ENCODE measurements at regions not wholly inside any gene's neighbourhood (a gene's known extent, or its start where the extent isn't known, plus 50 kb on each side); places are given as distances from the start of the nearest gene placed in this dataset.
"Not testable (repeated sequence)": the region's sequence is repeated elsewhere in the genome, so short reads cannot be mapped to it uniquely, and the experiment has no call there.

GRCh38 chr6:141056945-141057625 lies 1075.6 kb upstream of the GJE1 start:
- no peak for DNase-seq

GRCh38 chr6:141050471-141050870 lies 1082.3 kb upstream of the GJE1 start:
- peak in 1 of 2 donors; percentile 17 for DNase-seq
- H3K27me3 ChIP-seq (ENCODE audit: control insufficient read depth, insufficient read depth, low read length): no peaks in the 10 kb centered on the region
- H3K36me3 ChIP-seq (ENCODE audit: control insufficient read depth, insufficient read depth, low read length): no peaks in the 10 kb centered on the region
- no peaks in the 10 kb centered on the region for H3K4me1 ChIP-seq (ENCODE audit: control insufficient read depth, insufficient read depth, low read length)
- H3K9me3 ChIP-seq (ENCODE audit: control insufficient read depth, low read depth, low read length): no peaks in the 10 kb centered on the region
- no CpG with 5 or more reads among the region's 1 CpG for WGBS (ENCODE audit: insufficient coverage, low lambda C conversion rate)
- H3K4me3 ChIP-seq (ENCODE audit: low read length): no peak overlapping the region
- no peak overlapping the region for H3K27ac ChIP-seq (ENCODE audit: low read length)

More at GRCh38 chr6:141056945-141057625, 1075.6 kb upstream of the GJE1 start:
- Histone ChIP-seq H3K4me3 (ENCODE audit: low read length) (no peak overlapping the region), H3K27me3 (ENCODE audit: control insufficient read depth, insufficient read depth, low read length) (no peaks in the 10 kb centered on the region), H3K9me3 (ENCODE audit: control insufficient read depth, low read depth, low read length) (no peaks in the 10 kb centered on the region), H3K36me3 (ENCODE audit: control insufficient read depth, insufficient read depth, low read length) (no peaks in the 10 kb centered on the region), H3K27ac (ENCODE audit: low read length) (no peak overlapping the region), H3K4me1 (ENCODE audit: control insufficient read depth, insufficient read depth, low read length) (no peaks in the 10 kb centered on the region)
- WGBS (ENCODE audit: insufficient coverage, low lambda C conversion rate): no CpG with 5 or more reads among the region's 2 CpGs

GRCh38 chr6:141048451-141048850 lies 1084.3 kb upstream of the GJE1 start:
- Histone ChIP-seq H3K4me3 (ENCODE audit: low read length) (no peak overlapping the region), H3K4me1 (ENCODE audit: control insufficient read depth, insufficient read depth, low read length) (no peaks in the 10 kb centered on the region), H3K36me3 (ENCODE audit: control insufficient read depth, insufficient read depth, low read length) (no peaks in the 10 kb centered on the region), H3K27me3 (ENCODE audit: control insufficient read depth, insufficient read depth, low read length) (no peaks in the 10 kb centered on the region), H3K27ac (ENCODE audit: low read length) (no peak overlapping the region), H3K9me3 (ENCODE audit: control insufficient read depth, low read depth, low read length) (no peaks in the 10 kb centered on the region)
- no CpG with 5 or more reads among the region's 1 CpG for WGBS (ENCODE audit: insufficient coverage, low lambda C conversion rate)
- DNase-seq: no peak

GRCh38 chr6:141046496-141046895 lies 1086.2 kb upstream of the GJE1 start:
- H3K27me3 ChIP-seq (ENCODE audit: control insufficient read depth, insufficient read depth, low read length); H3K4me3 ChIP-seq (ENCODE audit: low read length); DNase-seq; H3K4me1 ChIP-seq (ENCODE audit: control insufficient read depth, insufficient read depth, low read length); H3K9me3 ChIP-seq (ENCODE audit: control insufficient read depth, low read depth, low read length); H3K27ac ChIP-seq (ENCODE audit: low read length); H3K36me3 ChIP-seq (ENCODE audit: control insufficient read depth, insufficient read depth, low read length): not testable (repeated sequence)

GRCh38 chr6:141041596-141042087 lies 1091.1 kb upstream of the GJE1 start:
- H3K27me3 ChIP-seq (ENCODE audit: control insufficient read depth, insufficient read depth, low read length): no peaks in the 10 kb centered on the region
- DNase-seq: no peak
- peaks cover 7% of the 10 kb centered on the region for H3K9me3 ChIP-seq (ENCODE audit: control insufficient read depth, low read depth, low read length)
- H3K36me3 ChIP-seq (ENCODE audit: control insufficient read depth, insufficient read depth, low read length): no peaks in the 10 kb centered on the region
- H3K4me3 ChIP-seq (ENCODE audit: low read length): no peak overlapping the region
- WGBS (ENCODE audit: insufficient coverage, low lambda C conversion rate): no CpG with 5 or more reads among the region's 14 CpGs
- no peaks in the 10 kb centered on the region for H3K4me1 ChIP-seq (ENCODE audit: control insufficient read depth, insufficient read depth, low read length)
- no peak overlapping the region for H3K27ac ChIP-seq (ENCODE audit: low read length)

- 84% methylated on average over 3 of the region's 5 CpGs for WGBS (ENCODE audit: insufficient coverage, low lambda C conversion rate)
Observed at GRCh38 chr6:141035312-141036200, 1097.2 kb upstream of the GJE1 start.

GRCh38 chr6:141033101-141033500 lies 1099.6 kb upstream of the GJE1 start:
- no peak overlapping the region for H3K4me3 ChIP-seq (ENCODE audit: low read length)
- H3K27ac ChIP-seq (ENCODE audit: low read length): no peak overlapping the region
- H3K4me1 ChIP-seq (ENCODE audit: control insufficient read depth, insufficient read depth, low read length): no peaks in the 10 kb centered on the region
- H3K27me3 ChIP-seq (ENCODE audit: control insufficient read depth, insufficient read depth, low read length): no peaks in the 10 kb centered on the region
- DNase-seq: no peak
- no peaks in the 10 kb centered on the region for H3K36me3 ChIP-seq (ENCODE audit: control insufficient read depth, insufficient read depth, low read length)
- no peaks in the 10 kb centered on the region for H3K9me3 ChIP-seq (ENCODE audit: control insufficient read depth, low read depth, low read length)

More at GRCh38 chr6:141035312-141036200, 1097.2 kb upstream of the GJE1 start:
- Histone ChIP-seq H3K9me3 (ENCODE audit: control insufficient read depth, low read depth, low read length) (no peaks in the 10 kb centered on the region), H3K27me3 (ENCODE audit: control insufficient read depth, insufficient read depth, low read length) (no peaks in the 10 kb centered on the region), H3K4me3 (ENCODE audit: low read length) (no peak overlapping the region), H3K27ac (ENCODE audit: low read length) (no peak overlapping the region), H3K4me1 (ENCODE audit: control insufficient read depth, insufficient read depth, low read length) (no peaks in the 10 kb centered on the region), H3K36me3 (ENCODE audit: control insufficient read depth, insufficient read depth, low read length) (no peaks in the 10 kb centered on the region)
- DNase-seq: no peak

GRCh38 chr6:141029908-141030307 lies 1102.8 kb upstream of the GJE1 start:
- H3K27me3 ChIP-seq (ENCODE audit: control insufficient read depth, insufficient read depth, low read length): no peaks in the 10 kb centered on the region
- WGBS (ENCODE audit: insufficient coverage, low lambda C conversion rate): no CpG with 5 or more reads among the region's 1 CpG
- H3K4me3 ChIP-seq (ENCODE audit: low read length): no peak overlapping the region
- no peak for DNase-seq
- no peaks in the 10 kb centered on the region for H3K9me3 ChIP-seq (ENCODE audit: control insufficient read depth, low read depth, low read length)
- no peaks in the 10 kb centered on the region for H3K36me3 ChIP-seq (ENCODE audit: control insufficient read depth, insufficient read depth, low read length)
- no peak overlapping the region for H3K27ac ChIP-seq (ENCODE audit: low read length)
- H3K4me1 ChIP-seq (ENCODE audit: control insufficient read depth, insufficient read depth, low read length): peaks cover 3% of the 10 kb centered on the region

- Histone ChIP-seq H3K27ac (ENCODE audit: low read length) (no peak overlapping the region), H3K36me3 (ENCODE audit: control insufficient read depth, insufficient read depth, low read length) (no peaks in the 10 kb centered on the region), H3K27me3 (ENCODE audit: control insufficient read depth, insufficient read depth, low read length) (no peaks in the 10 kb centered on the region), H3K4me1 (ENCODE audit: control insufficient read depth, insufficient read depth, low read length) (peaks cover 3% of the 10 kb centered on the region), H3K9me3 (ENCODE audit: control insufficient read depth, low read depth, low read length) (no peaks in the 10 kb centered on the region), H3K4me3 (ENCODE audit: low read length) (no peak overlapping the region)
- 100% methylated on average over 1 of the region's 2 CpGs for WGBS (ENCODE audit: insufficient coverage, low lambda C conversion rate)
- no peak for DNase-seq
Observed at GRCh38 chr6:141028791-141029280, 1103.9 kb upstream of the GJE1 start.

- Histone ChIP-seq H3K36me3 (ENCODE audit: control insufficient read depth, insufficient read depth, low read length) (no peaks in the 10 kb centered on the region), H3K27me3 (ENCODE audit: control insufficient read depth, insufficient read depth, low read length) (no peaks in the 10 kb centered on the region), H3K9me3 (ENCODE audit: control insufficient read depth, low read depth, low read length) (no peaks in the 10 kb centered on the region), H3K4me1 (ENCODE audit: control insufficient read depth, insufficient read depth, low read length) (peaks cover 3% of the 10 kb centered on the region), H3K4me3 (ENCODE audit: low read length) (no peak overlapping the region), H3K27ac (ENCODE audit: low read length) (no peak overlapping the region)
- WGBS (ENCODE audit: insufficient coverage, low lambda C conversion rate): no CpG with 5 or more reads among the region's 1 CpG
- peak; percentile 23 to 75 for DNase-seq
Observed at GRCh38 chr6:141026504-141026903, 1106.2 kb upstream of the GJE1 start.

All from large intestine (tissue), 3 donors.